ENCODE measurements at regions not wholly inside any gene's neighbourhood (a gene's known extent, or its start where the extent isn't known, plus 50 kb on each side); places are given as distances from the start of the nearest gene placed in this dataset.

DNA sequence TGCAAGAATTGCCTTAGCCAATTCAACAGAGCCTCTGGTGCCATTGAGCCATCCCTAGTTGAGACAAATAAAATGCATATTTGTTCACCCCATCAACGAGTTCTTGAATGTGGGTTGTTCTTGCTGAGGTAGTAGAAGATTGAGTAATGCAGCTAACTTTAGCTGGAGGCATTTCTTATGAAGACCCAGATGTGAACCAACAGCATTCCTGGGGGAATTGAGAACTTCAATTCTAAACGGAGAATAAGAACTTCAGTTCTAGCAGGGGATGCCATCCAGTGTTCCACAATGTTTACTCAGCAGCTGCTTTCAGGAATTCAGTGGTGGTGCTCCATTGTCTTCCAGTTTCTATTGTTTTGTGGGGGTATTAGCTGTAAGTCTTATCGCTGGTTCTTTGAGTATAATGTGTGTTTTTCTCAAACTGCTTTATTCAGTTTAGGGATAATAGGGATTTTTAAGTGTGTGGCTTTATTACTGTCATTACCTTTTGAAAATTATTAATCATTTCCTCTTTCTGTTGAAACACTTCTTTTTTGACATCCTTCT lies 1968.2 kb upstream of the NUDT12 start:
- intact Hi-C loops (cut with DNase I): no loop called here
- no peak overlapping the region for H3K4me3 ChIP-seq
- H3K27me3 ChIP-seq: no peaks in the 10 kb centered on the region
- no peak for DNase-seq
- H3K9me3 ChIP-seq: peaks cover 0 to 7% (median 0%) of the 10 kb centered on the region in 4 donors
- TF ChIP-seq, protein P1, sequence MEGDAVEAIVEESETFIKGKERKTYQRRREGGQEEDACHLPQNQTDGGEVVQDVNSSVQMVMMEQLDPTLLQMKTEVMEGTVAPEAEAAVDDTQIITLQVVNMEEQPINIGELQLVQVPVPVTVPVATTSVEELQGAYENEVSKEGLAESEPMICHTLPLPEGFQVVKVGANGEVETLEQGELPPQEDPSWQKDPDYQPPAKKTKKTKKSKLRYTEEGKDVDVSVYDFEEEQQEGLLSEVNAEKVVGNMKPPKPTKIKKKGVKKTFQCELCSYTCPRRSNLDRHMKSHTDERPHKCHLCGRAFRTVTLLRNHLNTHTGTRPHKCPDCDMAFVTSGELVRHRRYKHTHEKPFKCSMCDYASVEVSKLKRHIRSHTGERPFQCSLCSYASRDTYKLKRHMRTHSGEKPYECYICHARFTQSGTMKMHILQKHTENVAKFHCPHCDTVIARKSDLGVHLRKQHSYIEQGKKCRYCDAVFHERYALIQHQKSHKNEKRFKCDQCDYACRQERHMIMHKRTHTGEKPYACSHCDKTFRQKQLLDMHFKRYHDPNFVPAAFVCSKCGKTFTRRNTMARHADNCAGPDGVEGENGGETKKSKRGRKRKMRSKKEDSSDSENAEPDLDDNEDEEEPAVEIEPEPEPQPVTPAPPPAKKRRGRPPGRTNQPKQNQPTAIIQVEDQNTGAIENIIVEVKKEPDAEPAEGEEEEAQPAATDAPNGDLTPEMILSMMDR (IDR thresholded peaks at IDR 0.05): no peak
- no peak for TF ChIP-seq POLR2A (IDR thresholded peaks at IDR 0.05)
- TF ChIP-seq POLR2AphosphoS5 (IDR thresholded peaks at IDR 0.05): no peak
- TF ChIP-seq EP300 (IDR thresholded peaks at IDR 0.05): no peak
- no peaks in the 10 kb centered on the region for H3K36me3 ChIP-seq
- no peaks in the 10 kb centered on the region for H3K4me1 ChIP-seq
- no peak overlapping the region for H3K27ac ChIP-seq
- WGBS, 2 donors: 63 to 80% methylated on average over 3 of the region's 3 CpGs

DNA sequence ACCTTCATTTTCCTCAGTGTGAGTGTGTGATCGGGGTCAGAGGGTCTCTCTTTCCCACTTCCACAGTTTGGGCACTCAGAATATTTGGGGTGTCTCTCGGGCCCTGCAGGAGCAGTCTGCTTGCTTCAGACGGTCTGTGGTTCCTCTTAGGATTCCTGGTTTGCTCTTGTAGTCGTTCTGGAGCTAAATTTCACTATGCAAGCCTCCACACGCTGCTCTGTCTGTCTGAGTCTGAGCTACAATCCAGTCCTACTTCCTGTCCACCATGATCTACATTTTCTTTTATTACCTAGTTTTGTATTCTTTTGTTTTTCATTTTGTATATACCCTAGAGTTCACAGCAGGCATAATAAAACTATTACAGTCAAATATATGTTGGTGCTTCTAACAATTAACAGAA lies 1967.3 kb upstream of the NUDT12 start:
- Histone ChIP-seq H3K36me3 (no peaks in the 10 kb centered on the region), H3K4me1 (no peaks in the 10 kb centered on the region), H3K27me3 (no peaks in the 10 kb centered on the region), H3K9me3 (peaks cover 0 to 7% (median 0%) of the 10 kb centered on the region in 4 donors), H3K27ac (no peak overlapping the region), H3K4me3 (no peak overlapping the region)
- intact Hi-C loops (cut with DNase I): no loop called here
- WGBS, 2 donors: 75 to 84% methylated on average over 5 of the region's 5 CpGs
- TF ChIP-seq, protein P1 (IDR thresholded peaks at IDR 0.05): no peak
- TF ChIP-seq EP300 (IDR thresholded peaks at IDR 0.05) (no peak), POLR2A (IDR thresholded peaks at IDR 0.05) (no peak), POLR2AphosphoS5 (IDR thresholded peaks at IDR 0.05) (no peak)
- DNase-seq: no peak

- no peak overlapping the region for H3K4me3 ChIP-seq
- no peaks in the 10 kb centered on the region for H3K4me1 ChIP-seq
- no peaks in the 10 kb centered on the region for H3K36me3 ChIP-seq
- H3K27me3 ChIP-seq: no peaks in the 10 kb centered on the region
- WGBS, 2 donors: 76 to 79% methylated on average over 2 of the region's 2 CpGs
- no peaks in the 10 kb centered on the region for H3K9me3 ChIP-seq
- DNase-seq: no peak
- no peak overlapping the region for H3K27ac ChIP-seq
- intact Hi-C loops (cut with DNase I): no loop called here
- TF ChIP-seq EP300 (IDR thresholded peaks at IDR 0.05) (no peak), POLR2AphosphoS5 (IDR thresholded peaks at IDR 0.05) (no peak), POLR2A (IDR thresholded peaks at IDR 0.05) (no peak)
- TF ChIP-seq, protein P1 (IDR thresholded peaks at IDR 0.05): no peak
Observed at GRCh38 chr5:105508519-105508918, 1945.9 kb upstream of the NUDT12 start.

DNA sequence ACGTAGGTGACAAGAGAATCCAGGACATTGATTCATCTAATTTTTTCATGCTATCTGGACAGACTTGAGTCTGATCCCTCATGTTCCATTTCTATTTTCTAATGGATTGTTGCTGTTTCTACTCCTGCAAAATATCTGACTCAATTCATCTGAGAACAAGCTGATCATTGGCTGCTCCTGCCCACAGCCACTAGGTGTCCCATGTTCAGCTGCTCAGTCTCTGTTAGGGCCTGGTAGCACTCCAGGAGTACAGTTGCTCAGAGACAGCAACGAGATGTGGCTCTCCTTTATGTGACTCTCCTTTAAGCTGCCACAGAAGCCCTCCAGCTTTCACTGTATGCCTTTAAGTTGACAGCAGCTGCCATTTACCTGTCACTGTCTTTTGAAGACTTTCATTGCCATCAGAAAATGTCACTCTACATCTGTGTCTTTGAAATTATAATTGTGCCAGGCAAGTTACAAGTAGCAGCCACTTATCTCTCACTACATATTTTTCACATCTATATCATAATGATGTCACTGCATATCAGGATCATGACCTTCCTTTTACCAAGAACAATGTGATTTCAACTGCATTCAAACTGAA lies 1944.2 kb upstream of the NUDT12 start:
- DNase-seq: no peak
- H3K9me3 ChIP-seq: no peaks in the 10 kb centered on the region
- H3K36me3 ChIP-seq: no peaks in the 10 kb centered on the region
- 61 to 62% methylated on average over 2 of the region's 2 CpGs for WGBS, 2 donors
- H3K4me3 ChIP-seq: no peak overlapping the region
- H3K4me1 ChIP-seq: no peaks in the 10 kb centered on the region
- no peak overlapping the region for H3K27ac ChIP-seq
- no peaks in the 10 kb centered on the region for H3K27me3 ChIP-seq
- intact Hi-C loops (cut with DNase I): no loop called here
- TF ChIP-seq POLR2A (IDR thresholded peaks at IDR 0.05) (no peak), EP300 (IDR thresholded peaks at IDR 0.05) (no peak), POLR2AphosphoS5 (IDR thresholded peaks at IDR 0.05) (no peak)

- no peaks in the 10 kb centered on the region for H3K36me3 ChIP-seq
- no peak for TF ChIP-seq EP300 (IDR thresholded peaks at IDR 0.05)
- TF ChIP-seq POLR2A (IDR thresholded peaks at IDR 0.05): no peak
- TF ChIP-seq, protein P1 (IDR thresholded peaks at IDR 0.05): no peak
- no peak for TF ChIP-seq POLR2AphosphoS5 (IDR thresholded peaks at IDR 0.05)
- DNase-seq: no peak
- H3K4me3 ChIP-seq: no peak overlapping the region
- no peak overlapping the region for H3K27ac ChIP-seq
- intact Hi-C loops (cut with DNase I): no loop called here
- no peaks in the 10 kb centered on the region for H3K27me3 ChIP-seq
- WGBS, 2 donors: 87 to 88% methylated on average over 1 of the region's 1 CpG
- no peaks in the 10 kb centered on the region for H3K9me3 ChIP-seq
- no peaks in the 10 kb centered on the region for H3K4me1 ChIP-seq
Observed at GRCh38 chr5:105503950-105504349, 1941.4 kb upstream of the NUDT12 start.

Measured in sigmoid colon (tissue), 6 donors.